Trophoblast cell (in vitro differentiated cells and primary cell): ENCODE measurements at regions not wholly inside any gene's neighbourhood (a gene's known extent, or its start where the extent isn't known, plus 50 kb on each side); places are given as distances from the start of the nearest gene placed in this dataset.

Experiments
- DNase-seq, 2 donors: peaks; one replicate each; pipeline ENCODE4 v3.0.0-alpha.2; 2016
- H2AFZ ChIP-seq: 2 replicates; pipeline ENCODE4 v1.6.1; 2013; ENCODE audit warnings: low read length, moderate library complexity, mild to moderate bottlenecking; ENCODE audit not compliant: insufficient read depth, poor library complexity
- H2AK5ac ChIP-seq: 2 replicates; pipeline ENCODE4 v1.6.1; 2013; ENCODE audit warnings: mild to moderate bottlenecking, low read length
- H2BK120ac ChIP-seq: 2 replicates; pipeline ENCODE4 v1.6.1; 2013; ENCODE audit warnings: low read length, mild to moderate bottlenecking, moderate library complexity; ENCODE audit not compliant: insufficient read depth, poor library complexity
- H2BK12ac ChIP-seq: 2 replicates; pipeline ENCODE4 v1.6.1; 2013; ENCODE audit warnings: mild to moderate bottlenecking, low read length, moderate library complexity
- H2BK5ac ChIP-seq: 2 replicates; pipeline ENCODE4 v1.6.1; 2013; ENCODE audit warnings: low read length, low read depth, moderate library complexity, mild to moderate bottlenecking; ENCODE audit not compliant: poor library complexity
- H3K14ac ChIP-seq: 2 replicates; pipeline ENCODE4 v1.6.1; 2013; ENCODE audit warnings: mild to moderate bottlenecking, low read length
- H3K18ac ChIP-seq: 2 replicates; pipeline ENCODE4 v1.6.1; 2013; ENCODE audit warnings: mild to moderate bottlenecking, low read length
- H3K23ac ChIP-seq: 2 replicates; pipeline ENCODE4 v1.6.1; 2013; ENCODE audit warnings: low read length
- H3K27ac ChIP-seq: 2 replicates; pipeline ENCODE4 v1.5.1; 2013; ENCODE audit warnings: low read depth, mild to moderate bottlenecking, inconsistent platforms, low read length, moderate library complexity
- H3K27me3 ChIP-seq: 2 replicates; pipeline ENCODE4 v1.6.1; 2013; ENCODE audit warnings: inconsistent platforms, mild to moderate bottlenecking, low read length, moderate library complexity; ENCODE audit not compliant: insufficient read depth
- H3K36me3 ChIP-seq, 2 experiments: 1 replicate in 1 of 2; 2 replicates in 1 of 2; pipeline ENCODE4 v1.6.1; 2013; ENCODE audit warnings: low read length in 2 of 2, mild to moderate bottlenecking in 2 of 2, moderate library complexity in 1 of 2; ENCODE audit not compliant: insufficient read depth in 2 of 2, control insufficient read depth in 1 of 2
- H3K4ac ChIP-seq: 2 replicates; pipeline ENCODE4 v1.6.1; 2013; ENCODE audit warnings: low read depth, mild to moderate bottlenecking, low read length, moderate library complexity
- H3K4me1 ChIP-seq, 2 experiments: 1 replicate in 1 of 2; 2 replicates in 1 of 2; pipeline ENCODE4 v1.6.1; 2013; ENCODE audit warnings: low read length in 2 of 2, mild to moderate bottlenecking in 2 of 2, moderate library complexity in 1 of 2; ENCODE audit not compliant: insufficient read depth in 2 of 2, control insufficient read depth in 1 of 2
- H3K4me2 ChIP-seq: 2 replicates; pipeline ENCODE4 v1.6.1; 2013; ENCODE audit warnings: inconsistent platforms, mild to moderate bottlenecking, low read length, moderate library complexity
- H3K4me3 ChIP-seq: 2 replicates; pipeline ENCODE4 v1.5.1; 2013; ENCODE audit warnings: mild to moderate bottlenecking, low read depth, low read length, inconsistent platforms
- H3K79me1 ChIP-seq: one replicate; pipeline ENCODE4 v1.6.1; 2013; ENCODE audit warnings: low read length
- H3K79me2 ChIP-seq: 2 replicates; pipeline ENCODE4 v1.6.1; 2013; ENCODE audit warnings: low read length, mild to moderate bottlenecking; ENCODE audit not compliant: control insufficient read depth, insufficient read depth, poor library complexity
- H3K9ac ChIP-seq: 2 replicates; pipeline ENCODE4 v1.6.1; 2013; ENCODE audit warnings: mild to moderate bottlenecking, low read length
- H3K9me3 ChIP-seq: 2 replicates; pipeline ENCODE4 v1.6.1; 2013; ENCODE audit warnings: low read depth, mild to moderate bottlenecking, control low read depth, inconsistent platforms, low read length; ENCODE audit not compliant: insufficient read depth
- H4K12ac ChIP-seq: 2 replicates; pipeline ENCODE4 v1.6.1; 2013; ENCODE audit warnings: low read depth, mild to moderate bottlenecking, low read length, moderate library complexity
- H4K8ac ChIP-seq: 2 replicates; pipeline ENCODE4 v1.6.1; 2013; ENCODE audit warnings: low read depth, mild to moderate bottlenecking, low read length, moderate library complexity
- H4K91ac ChIP-seq: one replicate; pipeline ENCODE4 v1.6.1; 2013; ENCODE audit warnings: low read depth, mild to moderate bottlenecking, low read length, moderate library complexity
- WGBS: extraction: QIAGEN DNeasy Blood & Tissue Kit; methylation state at CpG from one replicate; pipeline ENCODE4 v1.1.7; 2013; ENCODE audit warnings: missing lambda C conversion rate; ENCODE audit not compliant: insufficient read length, insufficient coverage; ENCODE audit errors: extremely low coverage; 5-methylcytosine and 5-hydroxymethylcytosine counted together

- Histone ChIP-seq H3K9ac (no peak overlapping the region), H3K23ac (no peak overlapping the region), H3K9me3 (no peaks in the 10 kb centered on the region), H3K18ac (no peak overlapping the region), H3K36me3 (no peaks in the 10 kb centered on the region), H3K27ac (no peak overlapping the region), H3K4me1 (no peaks in the 10 kb centered on the region), H3K4me3 (no peak overlapping the region), H2BK12ac (no peak overlapping the region), H2BK5ac (no peak overlapping the region), H3K4me2 (no peak overlapping the region), H2AK5ac (no peak overlapping the region), H3K79me1 (no peaks in the 10 kb centered on the region), H3K27me3 (no peaks in the 10 kb centered on the region), H2BK120ac (no peak overlapping the region), H4K91ac (no peak overlapping the region), H3K4ac (no peak overlapping the region), H2AFZ (no peak overlapping the region), H3K79me2 (no peaks in the 10 kb centered on the region), H4K8ac (no peak overlapping the region), H3K14ac (no peak overlapping the region), H4K12ac (no peak overlapping the region)
- DNase-seq, result no peak
- WGBS, result no CpG with 5 or more reads among the region's 1 CpG
Measured at GRCh38 chr1:88317396-88317795, 366.7 kb upstream of the PKN2 start.

GRCh38 chr1:88318740-88319139, 365.3 kb upstream of the PKN2 start:
- no peak overlapping the region for H3K4ac ChIP-seq
- H2AFZ ChIP-seq, result no peak overlapping the region
- no peak overlapping the region for H3K14ac ChIP-seq
- DNase-seq, result no peak
- H4K12ac ChIP-seq, result no peak overlapping the region
- H3K4me2 ChIP-seq, result no peak overlapping the region
- H2BK5ac ChIP-seq, result no peak overlapping the region
- H3K79me1 ChIP-seq, result no peaks in the 10 kb centered on the region
- no peak overlapping the region for H2AK5ac ChIP-seq
- H3K4me1 ChIP-seq, result no peaks in the 10 kb centered on the region
- H4K91ac ChIP-seq, result no peak overlapping the region
- H3K27me3 ChIP-seq, result no peaks in the 10 kb centered on the region
- no peaks in the 10 kb centered on the region for H3K9me3 ChIP-seq
- no CpG with 5 or more reads among the region's 7 CpGs for WGBS
- H3K27ac ChIP-seq, result no peak overlapping the region
- H3K18ac ChIP-seq, result no peak overlapping the region
- no peak overlapping the region for H4K8ac ChIP-seq
- no peak overlapping the region for H3K4me3 ChIP-seq
- H3K79me2 ChIP-seq, result no peaks in the 10 kb centered on the region
- H2BK12ac ChIP-seq, result no peak overlapping the region
- no peak overlapping the region for H3K9ac ChIP-seq
- no peak overlapping the region for H2BK120ac ChIP-seq
- no peaks in the 10 kb centered on the region for H3K36me3 ChIP-seq
- no peak overlapping the region for H3K23ac ChIP-seq

GRCh38 chr1:88320291-88320690, 363.8 kb upstream of the PKN2 start:
- no peak overlapping the region for H4K12ac ChIP-seq
- no peak overlapping the region for H2BK5ac ChIP-seq
- no peak overlapping the region for H3K14ac ChIP-seq
- no peak overlapping the region for H2AK5ac ChIP-seq
- H3K4me1 ChIP-seq, result no peaks in the 10 kb centered on the region
- H3K4ac ChIP-seq, result no peak overlapping the region
- H3K9me3 ChIP-seq, result no peaks in the 10 kb centered on the region
- no peaks in the 10 kb centered on the region for H3K79me1 ChIP-seq
- no peak overlapping the region for H2BK12ac ChIP-seq
- WGBS, result no CpG with 5 or more reads among the region's 3 CpGs
- H4K91ac ChIP-seq, result no peak overlapping the region
- H3K23ac ChIP-seq, result no peak overlapping the region
- H3K27me3 ChIP-seq, result no peaks in the 10 kb centered on the region
- H4K8ac ChIP-seq, result no peak overlapping the region
- no peak for DNase-seq
- H3K18ac ChIP-seq, result no peak overlapping the region
- H3K4me2 ChIP-seq, result no peak overlapping the region
- no peak overlapping the region for H3K9ac ChIP-seq
- H2BK120ac ChIP-seq, result no peak overlapping the region
- no peak overlapping the region for H3K4me3 ChIP-seq
- H3K27ac ChIP-seq, result no peak overlapping the region
- H3K79me2 ChIP-seq, result no peaks in the 10 kb centered on the region
- H2AFZ ChIP-seq, result no peak overlapping the region
- H3K36me3 ChIP-seq, result no peaks in the 10 kb centered on the region

- H4K91ac ChIP-seq, result no peak overlapping the region
- H3K79me1 ChIP-seq, result no peaks in the 10 kb centered on the region
- no peak overlapping the region for H3K23ac ChIP-seq
- no peak overlapping the region for H2BK5ac ChIP-seq
- no peaks in the 10 kb centered on the region for H3K79me2 ChIP-seq
- H3K4me2 ChIP-seq, result no peak overlapping the region
- no peak overlapping the region for H2BK120ac ChIP-seq
- no peak overlapping the region for H2BK12ac ChIP-seq
- H2AFZ ChIP-seq, result no peak overlapping the region
- H3K27ac ChIP-seq, result no peak overlapping the region
- no peak for DNase-seq
- no peaks in the 10 kb centered on the region for H3K9me3 ChIP-seq
- no peak overlapping the region for H4K12ac ChIP-seq
- no peak overlapping the region for H3K9ac ChIP-seq
- H3K18ac ChIP-seq, result no peak overlapping the region
- H2AK5ac ChIP-seq, result no peak overlapping the region
- no peaks in the 10 kb centered on the region for H3K4me1 ChIP-seq
- H3K14ac ChIP-seq, result no peak overlapping the region
- no peaks in the 10 kb centered on the region for H3K36me3 ChIP-seq
- H3K4me3 ChIP-seq, result no peak overlapping the region
- H4K8ac ChIP-seq, result no peak overlapping the region
- WGBS, result no CpG with 5 or more reads among the region's 2 CpGs
- H3K27me3 ChIP-seq, result no peaks in the 10 kb centered on the region
- H3K4ac ChIP-seq, result no peak overlapping the region
Measured at GRCh38 chr1:88321706-88322105, 362.4 kb upstream of the PKN2 start.
